ENCODE measurements at regions not wholly inside any gene's neighbourhood (a gene's known extent, or its start where the extent isn't known, plus 50 kb on each side); places are given as distances from the start of the nearest gene placed in this dataset.

GRCh38 chr5:121006217-121006616, 542.1 kb downstream of the PRR16 start:
- ChIA-PET CTCF (no interaction called here), POLR2A (no interaction called here)
- H3K27ac ChIP-seq (ENCODE audit: extremely low read depth, low read depth, low read length) = no peak overlapping the region
- no peaks in the 10 kb centered on the region for H3K36me3 ChIP-seq (ENCODE audit: control insufficient read depth in 2 of 2, insufficient read depth in 1 of 2, low read length in 2 of 2)
- TF ChIP-seq ZBTB17 (tag by site-specific recombination; IDR thresholded peaks at IDR 0.05) (no peak), MZF1 (tag by site-specific recombination; IDR thresholded peaks at IDR 0.05; ENCODE audit: borderline replicate concordance) (no peak), ZBTB10 (tag by site-specific recombination; IDR thresholded peaks at IDR 0.05) (no peak), CTCF (tag by site-specific recombination; IDR thresholded peaks at IDR 0.05) (no peak), PATZ1 (tag by site-specific recombination; IDR thresholded peaks at IDR 0.05) (no peak), ZNF280D (tag by site-specific recombination; IDR thresholded peaks at IDR 0.05) (no peak), ZNF423 (tag by site-specific recombination; IDR thresholded peaks at IDR 0.05) (no peak), ZNF138 (tag by site-specific recombination; IDR thresholded peaks at IDR 0.05; ENCODE audit: borderline replicate concordance) (no peak), SP2 (tag by site-specific recombination; IDR thresholded peaks at IDR 0.05) (no peak)
- H3K4me1 ChIP-seq (ENCODE audit: control insufficient read depth, insufficient read depth, low read length) = no peaks in the 10 kb centered on the region
- no peak overlapping the region for H3K4me3 ChIP-seq (ENCODE audit: low read depth, low read length)
- no peaks in the 10 kb centered on the region for H3K9me3 ChIP-seq (ENCODE audit: control insufficient read depth, insufficient read depth, low read depth, low read length)

- ChIA-PET POLR2A (no interaction called here), CTCF (no interaction called here)
- Histone ChIP-seq H3K27ac (ENCODE audit: extremely low read depth, low read depth, low read length) (no peak overlapping the region), H3K4me3 (ENCODE audit: low read depth, low read length) (no peak overlapping the region), H3K36me3 (ENCODE audit: control insufficient read depth in 2 of 2, insufficient read depth in 1 of 2, low read length in 2 of 2) (no peaks in the 10 kb centered on the region), H3K4me1 (ENCODE audit: control insufficient read depth, insufficient read depth, low read length) (no peaks in the 10 kb centered on the region), H3K9me3 (ENCODE audit: control insufficient read depth, insufficient read depth, low read depth, low read length) (no peaks in the 10 kb centered on the region)
- TF ChIP-seq KLF1 (tag by site-specific recombination; IDR thresholded peaks at IDR 0.05) = no peak
- TF ChIP-seq CTCF (tag by site-specific recombination; IDR thresholded peaks at IDR 0.05) = no peak
- TF ChIP-seq ZNF114 (tag by site-specific recombination; IDR thresholded peaks at IDR 0.05) = no peak
- TF ChIP-seq ZNF148 (tag by site-specific recombination; IDR thresholded peaks at IDR 0.05; ENCODE audit: borderline replicate concordance) = no peak
These were observed 543.9 kb downstream of the PRR16 start for GRCh38 chr5:121008041-121008440.
